Neural progenitor cell (in vitro differentiated cells): ENCODE measurements at regions not wholly inside any gene's neighbourhood (a gene's known extent, or its start where the extent isn't known, plus 50 kb on each side); places are given as distances from the start of the nearest gene placed in this dataset.

Source experiments
- DNase-seq: peaks from one replicate; pipeline ENCODE4 v3.0.0-alpha.2; 2016; ENCODE audit warnings: low spot score
- H2AFZ ChIP-seq: fragments of 200-600 bp; sonication (generic); replicated peaks from 2 replicates; pipeline ENCODE4 v1.6.1; 2016; ENCODE audit warnings: antibody characterized with exemption
- H3F3A ChIP-seq: fragments of 200-600 bp; sonication (generic); 2 replicates; pipeline ENCODE4 v1.6.1; 2016; ENCODE audit warnings: antibody characterized with exemption, low read depth
- H3K27ac ChIP-seq: fragments of 200-600 bp; sonication (generic); 2 replicates; pipeline ENCODE4 v1.5.1; 2016; ENCODE audit warnings: mild to moderate bottlenecking
- H3K27me3 ChIP-seq: fragments of 200-600 bp; sonication (generic); 2 replicates; pipeline ENCODE4 v1.6.1; 2016; ENCODE audit warnings: mild to moderate bottlenecking, moderate library complexity
- H3K36me3 ChIP-seq: fragments of 200-600 bp; sonication (generic); 2 replicates; pipeline ENCODE4 v1.5.1; 2016
- H3K4me1 ChIP-seq: fragments of 200-600 bp; sonication (generic); 2 replicates; pipeline ENCODE4 v1.6.1; 2016; ENCODE audit warnings: mixed run types
- H3K4me2 ChIP-seq: fragments of 200-600 bp; sonication (generic); 2 replicates; pipeline ENCODE4 v1.6.1; 2016
- H3K4me3 ChIP-seq: fragments of 200-600 bp; sonication (generic); 2 replicates; pipeline ENCODE4 v1.5.1; 2016
- H3K79me2 ChIP-seq: fragments of 200-600 bp; sonication (generic); 2 replicates; pipeline ENCODE4 v1.6.1; 2016; ENCODE audit warnings: low read depth
- H3K9ac ChIP-seq: fragments of 200-600 bp; sonication (generic); 2 replicates; pipeline ENCODE4 v1.6.1; 2016
- H3K9me3 ChIP-seq: fragments of 200-600 bp; sonication (generic); 2 replicates; pipeline ENCODE4 v1.5.1; 2016; ENCODE audit warnings: low read depth
- H4K20me1 ChIP-seq: fragments of 200-600 bp; sonication (generic); 2 replicates; pipeline ENCODE4 v1.6.1; 2016; ENCODE audit warnings: low read depth
- H3K27ac Mint-ChIP-seq: 3 replicates; pipeline ENCODE4 v1.8.0; 2021; ENCODE audit warnings: mixed read lengths
- H3K27me3 Mint-ChIP-seq: 2 replicates; pipeline ENCODE4 v1.8.0; 2022; ENCODE audit warnings: low read depth, mild to moderate bottlenecking, inconsistent platforms, moderate library complexity, mixed read lengths; ENCODE audit not compliant: insufficient read depth
- H3K36me3 Mint-ChIP-seq: 3 replicates; pipeline ENCODE4 v1.8.0; 2021; ENCODE audit warnings: mixed read lengths
- H3K4me1 Mint-ChIP-seq: 3 replicates; pipeline ENCODE4 v1.8.0; 2021; ENCODE audit warnings: mixed read lengths
- H3K4me3 Mint-ChIP-seq: 3 replicates; pipeline ENCODE4 v1.8.0; 2021; ENCODE audit warnings: mild to moderate bottlenecking, moderate library complexity, mixed read lengths
- H3K9me3 Mint-ChIP-seq: 3 replicates; pipeline ENCODE4 v1.8.0; 2020; ENCODE audit warnings: mixed read lengths
- EZH2 ChIP-seq: fragments of 200-600 bp; sonication (generic); IDR thresholded peaks from 2 replicates; pipeline ENCODE4 v1.6.1; 2017; ENCODE audit warnings: antibody characterized with exemption, mild to moderate bottlenecking, moderate library complexity
- EZH2phosphoT487 ChIP-seq: fragments of 200-600 bp; sonication (generic); IDR thresholded peaks from 2 replicates; pipeline ENCODE4 v1.6.1; 2017; ENCODE audit warnings: antibody characterized with exemption
- TF ChIP-seq, protein P1 (sequence below): fragments of 200-600 bp; sonication (generic); IDR thresholded peaks from 2 replicates; pipeline ENCODE4 v1.5.1; 2017; ENCODE audit warnings: antibody characterized with exemption, mild to moderate bottlenecking

- H3K4me1 Mint-ChIP-seq = no peaks in the 10 kb centered on the region
- no peak overlapping the region for H3K4me3 ChIP-seq
- H3K27ac ChIP-seq = no peak overlapping the region
- no peaks in the 10 kb centered on the region for H3F3A ChIP-seq
- H3K4me3 Mint-ChIP-seq = no peak overlapping the region
- no peaks in the 10 kb centered on the region for H3K36me3 ChIP-seq
- no peaks in the 10 kb centered on the region for H3K79me2 ChIP-seq
- no peak overlapping the region for H2AFZ ChIP-seq
- DNase-seq = no peak
- H3K27me3 Mint-ChIP-seq = no peaks in the 10 kb centered on the region
- H3K9ac ChIP-seq = no peak overlapping the region
- H3K9me3 ChIP-seq = no peaks in the 10 kb centered on the region
- H3K4me2 ChIP-seq = no peak overlapping the region
- TF ChIP-seq, protein P1, sequence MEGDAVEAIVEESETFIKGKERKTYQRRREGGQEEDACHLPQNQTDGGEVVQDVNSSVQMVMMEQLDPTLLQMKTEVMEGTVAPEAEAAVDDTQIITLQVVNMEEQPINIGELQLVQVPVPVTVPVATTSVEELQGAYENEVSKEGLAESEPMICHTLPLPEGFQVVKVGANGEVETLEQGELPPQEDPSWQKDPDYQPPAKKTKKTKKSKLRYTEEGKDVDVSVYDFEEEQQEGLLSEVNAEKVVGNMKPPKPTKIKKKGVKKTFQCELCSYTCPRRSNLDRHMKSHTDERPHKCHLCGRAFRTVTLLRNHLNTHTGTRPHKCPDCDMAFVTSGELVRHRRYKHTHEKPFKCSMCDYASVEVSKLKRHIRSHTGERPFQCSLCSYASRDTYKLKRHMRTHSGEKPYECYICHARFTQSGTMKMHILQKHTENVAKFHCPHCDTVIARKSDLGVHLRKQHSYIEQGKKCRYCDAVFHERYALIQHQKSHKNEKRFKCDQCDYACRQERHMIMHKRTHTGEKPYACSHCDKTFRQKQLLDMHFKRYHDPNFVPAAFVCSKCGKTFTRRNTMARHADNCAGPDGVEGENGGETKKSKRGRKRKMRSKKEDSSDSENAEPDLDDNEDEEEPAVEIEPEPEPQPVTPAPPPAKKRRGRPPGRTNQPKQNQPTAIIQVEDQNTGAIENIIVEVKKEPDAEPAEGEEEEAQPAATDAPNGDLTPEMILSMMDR = no peak
- H3K4me1 ChIP-seq = no peaks in the 10 kb centered on the region
- H3K27ac Mint-ChIP-seq = no peak overlapping the region
- H4K20me1 ChIP-seq = no peaks in the 10 kb centered on the region
- no peaks in the 10 kb centered on the region for H3K36me3 Mint-ChIP-seq
- H3K27me3 ChIP-seq = no peaks in the 10 kb centered on the region
- no peaks in the 10 kb centered on the region for H3K9me3 Mint-ChIP-seq
Measured at GRCh38 chr3:78312851-78313250, 1273.0 kb downstream of the ROBO2 start.

- Histone ChIP-seq H3K36me3 (no peaks in the 10 kb centered on the region), H3K9me3 (no peaks in the 10 kb centered on the region), H2AFZ (no peak overlapping the region), H3K27ac (no peak overlapping the region), H3K27me3 (no peaks in the 10 kb centered on the region), H3K79me2 (no peaks in the 10 kb centered on the region), H3F3A (no peaks in the 10 kb centered on the region), H3K9ac (no peak overlapping the region), H3K4me1 (no peaks in the 10 kb centered on the region), H3K4me2 (no peak overlapping the region), H4K20me1 (no peaks in the 10 kb centered on the region), H3K4me3 (no peak overlapping the region)
- H3K36me3 Mint-ChIP-seq = no peaks in the 10 kb centered on the region
- H3K9me3 Mint-ChIP-seq = no peaks in the 10 kb centered on the region
- no peak overlapping the region for H3K27ac Mint-ChIP-seq
- no peak for DNase-seq
- TF ChIP-seq EZH2 (no peak), EZH2phosphoT487 (no peak)
- TF ChIP-seq, protein P1 = no peak
- H3K4me3 Mint-ChIP-seq = no peak overlapping the region
- no peaks in the 10 kb centered on the region for H3K27me3 Mint-ChIP-seq
- no peaks in the 10 kb centered on the region for H3K4me1 Mint-ChIP-seq
Measured at GRCh38 chr3:78313332-78313731, 1273.4 kb downstream of the ROBO2 start.

DNA sequence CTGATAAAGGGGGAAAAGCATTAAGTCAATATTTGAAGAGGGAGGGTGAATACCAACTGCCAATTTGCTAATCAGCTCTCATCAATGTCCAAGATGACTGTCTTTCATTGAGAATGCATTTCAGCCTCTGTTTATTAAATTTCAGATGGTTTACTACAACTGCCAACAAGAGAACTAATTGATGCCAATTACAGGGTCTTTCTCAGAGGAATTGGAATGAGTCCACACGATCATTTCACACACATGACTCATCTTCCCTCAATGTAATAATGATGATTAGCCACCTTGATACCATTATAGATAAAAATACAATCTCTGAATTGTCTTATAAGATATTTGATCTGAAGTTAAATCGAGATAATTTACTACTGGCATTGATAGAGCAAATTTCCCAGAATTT, 1274.4 kb downstream of the ROBO2 start:
- Histone ChIP-seq H2AFZ (no peak overlapping the region), H3K9ac (no peak overlapping the region), H3K79me2 (no peaks in the 10 kb centered on the region), H4K20me1 (no peaks in the 10 kb centered on the region), H3F3A (no peaks in the 10 kb centered on the region), H3K27me3 (no peaks in the 10 kb centered on the region), H3K9me3 (no peaks in the 10 kb centered on the region), H3K4me3 (no peak overlapping the region), H3K4me2 (no peak overlapping the region), H3K36me3 (no peaks in the 10 kb centered on the region), H3K27ac (no peak overlapping the region), H3K4me1 (no peaks in the 10 kb centered on the region)
- Mint-ChIP-seq H3K4me1 (no peaks in the 10 kb centered on the region), H3K9me3 (no peaks in the 10 kb centered on the region), H3K4me3 (no peak overlapping the region), H3K36me3 (no peaks in the 10 kb centered on the region), H3K27ac (no peak overlapping the region), H3K27me3 (no peaks in the 10 kb centered on the region)
- no peak for DNase-seq
- TF ChIP-seq, protein P1 = no peak
- TF ChIP-seq EZH2 (no peak), EZH2phosphoT487 (no peak)

- Histone ChIP-seq H3K4me1 (peaks cover 4% of the 10 kb centered on the region), H3K27me3 (no peaks in the 10 kb centered on the region), H3K27ac (no peak overlapping the region), H3K9me3 (no peaks in the 10 kb centered on the region), H3F3A (no peaks in the 10 kb centered on the region), H3K4me2 (no peak overlapping the region), H3K4me3 (no peak overlapping the region), H3K79me2 (no peaks in the 10 kb centered on the region), H4K20me1 (no peaks in the 10 kb centered on the region), H2AFZ (no peak overlapping the region), H3K9ac (no peak overlapping the region), H3K36me3 (no peaks in the 10 kb centered on the region)
- Mint-ChIP-seq H3K4me1 (no peaks in the 10 kb centered on the region), H3K27ac (no peak overlapping the region), H3K27me3 (no peaks in the 10 kb centered on the region), H3K9me3 (peaks cover 3% of the 10 kb centered on the region), H3K36me3 (no peaks in the 10 kb centered on the region), H3K4me3 (no peak overlapping the region)
- TF ChIP-seq EZH2phosphoT487 (no peak), EZH2 (no peak)
- TF ChIP-seq, protein P1 = no peak
- DNase-seq = no peak
Measured at GRCh38 chr3:78317774-78318173, 1277.9 kb downstream of the ROBO2 start.
